HEK293T (cell line): ENCODE measurements at regions not wholly inside any gene's neighbourhood (a gene's known extent, or its start where the extent isn't known, plus 50 kb on each side); places are given as distances from the start of the nearest gene placed in this dataset.

Source experiments
- ARNT ChIP-seq: fragments of 450-650 bp; IDR thresholded peaks from 2 replicates; pipeline ENCODE4 v1.6.1; 2017; ENCODE audit warnings: mild to moderate bottlenecking
- FOXA1 ChIP-seq: fragments of 450-650 bp; IDR thresholded peaks from 2 replicates; pipeline ENCODE4 v1.6.1; 2016; ENCODE audit warnings: mild to moderate bottlenecking
- FOXK2 ChIP-seq: fragments of 450-650 bp; IDR thresholded peaks from 2 replicates; pipeline ENCODE4 v1.6.1; 2016; ENCODE audit warnings: mild to moderate bottlenecking
- L3MBTL2 ChIP-seq: fragments of 450-650 bp; conservative IDR thresholded peaks from 2 replicates; pipeline ENCODE4 v1.6.1; 2016; ENCODE audit warnings: mild to moderate bottlenecking
- LEF1 ChIP-seq: fragments of 450-650 bp; IDR thresholded peaks from 2 replicates; pipeline ENCODE4 v1.6.1; 2017; ENCODE audit warnings: mild to moderate bottlenecking, borderline replicate concordance
- ZNF384 ChIP-seq: fragments of 450-650 bp; IDR thresholded peaks from 2 replicates; pipeline ENCODE4 v1.6.1; 2016

DNA sequence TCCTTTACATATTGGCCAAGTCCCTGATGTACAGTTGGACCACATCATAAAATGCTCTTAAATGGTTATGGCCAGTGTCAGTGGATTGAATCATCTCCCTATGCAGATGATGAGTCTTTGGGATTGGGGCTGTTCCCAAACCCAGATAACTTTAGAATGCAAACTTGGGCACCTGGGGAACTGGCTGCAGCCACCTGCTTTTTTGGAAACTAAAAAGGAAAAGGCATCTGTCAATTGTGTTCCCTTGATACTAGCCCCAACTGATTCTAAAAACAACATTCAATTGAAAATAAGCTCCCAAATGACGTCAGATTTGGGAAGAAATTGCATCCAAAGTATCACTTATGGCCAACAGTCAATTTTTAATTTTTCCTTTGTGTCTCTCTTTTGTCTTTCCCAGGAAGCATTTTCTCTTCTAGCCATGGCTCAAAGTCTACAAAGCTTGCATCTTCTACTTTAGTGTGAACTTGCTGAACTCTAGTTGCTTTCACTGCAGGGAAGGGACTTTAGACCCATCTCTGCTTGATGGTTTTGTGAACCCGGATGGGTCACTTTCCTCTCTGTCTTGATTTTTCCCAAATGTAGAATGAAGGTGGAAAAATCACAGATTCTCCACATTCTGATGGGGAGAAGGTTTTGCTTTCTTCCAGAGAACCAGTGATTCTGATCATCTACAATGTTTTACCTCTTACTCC lies 402.3 kb upstream of the USP24 start:
- TF ChIP-seq FOXK2 (no peak), ARNT (no peak), LEF1 (no peak), L3MBTL2 (no peak), FOXA1 (no peak), ZNF384 (no peak)
